HL-60 (cell line): ENCODE measurements at regions not wholly inside any gene's neighbourhood (a gene's known extent, or its start where the extent isn't known, plus 50 kb on each side); places are given as distances from the start of the nearest gene placed in this dataset.
A peak's percentile ranks its signal among the peaks of the same experiment; 100 is the strongest.

ENCODE experiments used
- DNase-seq, 2 experiments: peaks; one replicate each; pipeline ENCODE4 v3.0.0-alpha.2; 2010 to 2020; ENCODE audit warnings: low read depth in 1 of 2, low spot score in 1 of 2
- H3K27ac ChIP-seq: fragments of 250-450 bp; sonication (Bioruptor Pico); replicated peaks from 2 replicates; pipeline ENCODE4 v1.5.1; 2020; ENCODE audit warnings: mild to moderate bottlenecking, moderate library complexity
- H3K27me3 ChIP-seq: fragments of 250-450 bp; sonication (Bioruptor Pico); 2 replicates; pipeline ENCODE4 v1.5.1; 2021; ENCODE audit warnings: mild to moderate bottlenecking, moderate library complexity; ENCODE audit not compliant: insufficient read depth, poor library complexity, severe bottlenecking
- H3K4me3 ChIP-seq: replicated peaks from 2 replicates; pipeline ENCODE4 v1.5.1; 2011; ENCODE audit warnings: mild to moderate bottlenecking, control low read depth, low read length; ENCODE audit not compliant: insufficient read depth
- CTCF ChIP-seq: IDR thresholded peaks from one replicate; pipeline ENCODE4 v1.5.1; 2011; ENCODE audit warnings: low read length, control low read depth, inconsistent platforms; ENCODE audit not compliant: insufficient read depth
- GABPA ChIP-seq: IDR thresholded peaks from 2 replicates; pipeline ENCODE4 v1.6.1; 2012; ENCODE audit warnings: low read depth
- POLR2AphosphoS5 ChIP-seq: IDR thresholded peaks from 2 replicates; pipeline ENCODE4 v1.6.1; 2012; ENCODE audit warnings: low read depth
- REST ChIP-seq: IDR thresholded peaks from 2 replicates; pipeline ENCODE4 v1.6.1; 2012; ENCODE audit warnings: low read depth; ENCODE audit not compliant: insufficient replicate concordance
- SPI1 ChIP-seq: IDR thresholded peaks from 2 replicates; pipeline ENCODE4 v1.6.1; 2012; ENCODE audit warnings: low read depth, mild to moderate bottlenecking, borderline replicate concordance

GRCh38 chr12:88433997-88434703 is 146.1 kb downstream of the KITLG start:
- H3K27me3 ChIP-seq: no peaks in the 10 kb centered on the region
- peak overlapping the region; percentile 88 for H3K27ac ChIP-seq
- H3K4me3 ChIP-seq: no peak overlapping the region
- peak; percentile 57; the same call in 1 of the 2 replicates for TF ChIP-seq SPI1
- no peak for TF ChIP-seq GABPA
- peak; percentile 12 to 71 for DNase-seq

- TF ChIP-seq REST (no peak), SPI1 (no peak), POLR2AphosphoS5 (no peak), GABPA (no peak), CTCF (no peak)
- Histone ChIP-seq H3K27ac (peak overlapping the region; percentile 88), H3K27me3 (no peaks in the 10 kb centered on the region), H3K4me3 (no peak overlapping the region)
- DNase-seq: no peak
Measured at GRCh38 chr12:88435334-88436076, 144.8 kb downstream of the KITLG start.

- Histone ChIP-seq H3K27ac (no peak overlapping the region), H3K27me3 (no peaks in the 10 kb centered on the region), H3K4me3 (no peak overlapping the region)
- no peak for TF ChIP-seq GABPA
- no peak for TF ChIP-seq REST
- TF ChIP-seq CTCF: no peak
- no peak for TF ChIP-seq SPI1
- TF ChIP-seq POLR2AphosphoS5: no peak
- DNase-seq: no peak
Measured at GRCh38 chr12:88437226-88437625, 143.0 kb downstream of the KITLG start.
